Panc1 (cell line): ENCODE measurements at regions not wholly inside any gene's neighbourhood (a gene's known extent, or its start where the extent isn't known, plus 50 kb on each side); places are given as distances from the start of the nearest gene placed in this dataset.

Experiments
- ATAC-seq: fragments of 200-7000 bp; cut with Tn5 transposase; 2 replicates; pipeline ENCODE4 v1.9.1; 2020; ENCODE audit warnings: mild to moderate bottlenecking, moderate library complexity
- BruUV-seq: library from RNA; stranded (reverse); fragments of 400-500 nt; replicated peaks from 2 replicates; lab custom pipeline; 2021; lab: Mats Ljungman, UMichigan
- CTCF ChIA-PET: fragments of 300-600 bp; sonication (Branson Sonifier 250); formaldehyde crosslinking; loops from one replicate; lab custom pipeline; 2022; ENCODE audit warnings: antibody characterized with exemption; lab: Charles Lee
- POLR2A ChIA-PET: fragments of 300-600 bp; sonication (Branson Sonifier 250); formaldehyde crosslinking; loops from one replicate; lab custom pipeline; 2022; ENCODE audit warnings: antibody characterized with exemption; lab: Charles Lee
- DNase-seq: peaks from one replicate; pipeline ENCODE4 v3.0.0-alpha.2; 2010; ENCODE audit warnings: low read depth, low spot score
- H3K27ac ChIP-seq: 2 replicates; pipeline ENCODE4 v1.5.1; 2011; ENCODE audit warnings: mild to moderate bottlenecking, low read length, inconsistent platforms
- H3K27me3 ChIP-seq: fragments of 200-500 bp; sonication (Bioruptor generic); 2 replicates; pipeline ENCODE4 v1.6.0; 2014; ENCODE audit warnings: low read length, inconsistent platforms; ENCODE audit not compliant: control insufficient read depth, insufficient read depth
- H3K36me3 ChIP-seq: fragments of 200-500 bp; sonication (Bioruptor generic); 2 replicates; pipeline ENCODE4 v1.5.1; 2014; ENCODE audit warnings: inconsistent platforms, mild to moderate bottlenecking, low read length, moderate library complexity; ENCODE audit not compliant: control insufficient read depth, insufficient read depth
- H3K4me1 ChIP-seq: 2 replicates; pipeline ENCODE4 v1.5.1; 2011; ENCODE audit warnings: inconsistent platforms, mild to moderate bottlenecking, low read length, moderate library complexity; ENCODE audit not compliant: control insufficient read depth, insufficient read depth
- H3K4me3 ChIP-seq, 2 experiments: 2 replicates each; pipeline ENCODE4 v1.5.1; 2011 to 2012; ENCODE audit warnings: low read depth in 2 of 2, low read length in 2 of 2, mild to moderate bottlenecking in 2 of 2, inconsistent platforms in 1 of 2, moderate library complexity in 1 of 2
- H3K9me3 ChIP-seq: fragments of 200-500 bp; sonication (Bioruptor generic); 2 replicates; pipeline ENCODE4 v1.5.1; 2014; ENCODE audit warnings: low read depth, mild to moderate bottlenecking, inconsistent platforms, low read length, moderate library complexity; ENCODE audit not compliant: control insufficient read depth, insufficient read depth
- CTCF ChIP-seq: fragments of 450-650 bp; IDR thresholded peaks from 2 replicates; pipeline ENCODE4 v1.5.1; 2017; ENCODE audit warnings: mild to moderate bottlenecking
- POLR2AphosphoS5 ChIP-seq: IDR thresholded peaks from 2 replicates; pipeline ENCODE4 v1.6.1; 2012; ENCODE audit warnings: mild to moderate bottlenecking, low read depth, low read length, moderate library complexity
- REST ChIP-seq, 2 experiments: IDR thresholded peaks; 2 replicates each; pipeline ENCODE4 v1.6.1; 2011 to 2012; ENCODE audit warnings: low read depth in 2 of 2, control low read depth in 1 of 2, low read length in 1 of 2, mild to moderate bottlenecking in 1 of 2, moderate library complexity in 1 of 2; ENCODE audit not compliant: insufficient read depth in 1 of 2
- SIN3A ChIP-seq: IDR thresholded peaks from 2 replicates; pipeline ENCODE4 v1.6.1; 2012; ENCODE audit warnings: low read depth, mild to moderate bottlenecking, low read length, moderate library complexity, borderline replicate concordance; ENCODE audit not compliant: insufficient read depth
- TCF7L2 ChIP-seq: IDR thresholded peaks from 2 replicates; pipeline ENCODE4 v1.6.1; 2011; ENCODE audit warnings: mild to moderate bottlenecking, low read depth, low read length, inconsistent platforms
- in situ Hi-C: cut with HindIII; loops from 2 replicates; pipeline ENCODE4 v1.10.0; 2016; ENCODE audit warnings: low sequenced_read_pairs, low pct_unique_long_range_greater_than_20kb
- intact Hi-C: fragments of 100-400 bp; cut with micrococcal nuclease; formaldehyde crosslinking; loops from one replicate; pipeline ENCODE4 v1.10.0; 2022; ENCODE audit not compliant: unreplicated experiment

GRCh38 chr15:26128611-26129140, 265.5 kb upstream of the ATP10A start:
- Histone ChIP-seq H3K36me3 (no peaks in the 10 kb centered on the region), H3K4me1 (no peaks in the 10 kb centered on the region), H3K9me3 (no peaks in the 10 kb centered on the region), H3K27ac (no peak overlapping the region), H3K4me3 (no peak overlapping the region), H3K27me3 (no peaks in the 10 kb centered on the region)
- in situ Hi-C loops: no loop called here
- ATAC-seq: no peak
- TF ChIP-seq REST (IDR thresholded peaks at IDR 0.05; ENCODE audit: insufficient read depth in 1 of 2, low read depth in 2 of 2, low read length in 1 of 2) (no peak), TCF7L2 (no peak), CTCF (no peak), POLR2AphosphoS5 (no peak), SIN3A (no peak)
- BruUV-seq: no TSS peak
- POLR2A ChIA-PET: no interaction called here
- intact Hi-C loops: no loop called here
- no peak for DNase-seq
- CTCF ChIA-PET: no interaction called here

GRCh38 chr15:26126819-26127387, 263.8 kb upstream of the ATP10A start:
- ChIA-PET CTCF (interaction anchor here (0.7 kb wide), 1 partner anchor 891 kb away, joined by 3 read pairs; no protein-coding TSS in a partner anchor), POLR2A (no interaction called here)
- BruUV-seq: no TSS peak
- Histone ChIP-seq H3K27me3 (no peaks in the 10 kb centered on the region), H3K4me3 (no peak overlapping the region), H3K4me1 (no peaks in the 10 kb centered on the region), H3K27ac (no peak overlapping the region), H3K36me3 (no peaks in the 10 kb centered on the region), H3K9me3 (no peaks in the 10 kb centered on the region)
- DNase-seq: no peak
- intact Hi-C loops (no loop called here), in situ Hi-C loops (no loop called here)
- TF ChIP-seq CTCF: no peak
- TF ChIP-seq TCF7L2: no peak
- TF ChIP-seq POLR2AphosphoS5: no peak
- no peak for ATAC-seq
